CD4-positive, alpha-beta memory T cell (primary cell): ENCODE measurements at regions not wholly inside any gene's neighbourhood (a gene's known extent, or its start where the extent isn't known, plus 50 kb on each side); places are given as distances from the start of the nearest gene placed in this dataset.

Experiments used
- CTCF ChIA-PET: fragments of 350-600 bp; sonication (Branson Sonifier 250); formaldehyde crosslinking; loops from one replicate; lab custom pipeline; 2021; ENCODE audit warnings: inconsistent platforms; ENCODE audit not compliant: partially characterized antibody; lab: Charles Lee
- POLR2A ChIA-PET: fragments of 350-600 bp; sonication (Branson Sonifier 250); formaldehyde crosslinking; loops from one replicate; lab custom pipeline; 2021; ENCODE audit not compliant: partially characterized antibody; lab: Charles Lee
- DNase-seq, 5 donors: peaks; one replicate each; pipeline versions ENCODE4 v3.0.0 to v3.0.0-alpha.2; 2020 to 2022; ENCODE audit warnings: mixed read lengths in 1 of 5
- H3K27ac ChIP-seq: one replicate; pipeline ENCODE4 v1.7.0; 2013; ENCODE audit warnings: low read depth, low read length
- H3K27me3 ChIP-seq: 2 replicates; pipeline ENCODE4 v1.7.0; 2013; ENCODE audit warnings: mild to moderate bottlenecking, low read length, moderate library complexity; ENCODE audit not compliant: insufficient read depth
- H3K36me3 ChIP-seq: 2 replicates; pipeline ENCODE4 v1.7.0; 2013; ENCODE audit warnings: mild to moderate bottlenecking, low read length, moderate library complexity; ENCODE audit not compliant: insufficient read depth
- H3K4me1 ChIP-seq: 2 replicates; pipeline ENCODE4 v1.7.0; 2013; ENCODE audit warnings: mild to moderate bottlenecking, low read length, moderate library complexity; ENCODE audit not compliant: insufficient read depth
- H3K4me3 ChIP-seq, 2 donors: one replicate each; pipeline ENCODE4 v1.7.0; 2013; ENCODE audit warnings: low read length in 2 of 2, mild to moderate bottlenecking in 1 of 2
- H3K9me3 ChIP-seq, 2 donors: one replicate each; pipeline ENCODE4 v1.7.0; 2013; ENCODE audit warnings: low read length in 2 of 2, control low read depth in 1 of 2; ENCODE audit not compliant: control insufficient read depth in 1 of 2
- H3K27ac Mint-ChIP-seq, 7 donors: one replicate each; pipeline ENCODE4 v1.8.0; 2020 to 2021; ENCODE audit warnings: mixed read lengths in 7 of 7, mild to moderate bottlenecking in 6 of 7, inconsistent platforms in 3 of 7, moderate library complexity in 3 of 7
- H3K27me3 Mint-ChIP-seq, 2 donors: one replicate each; pipeline ENCODE4 v1.8.0; 2020 to 2021; ENCODE audit warnings: mixed read lengths in 2 of 2
- H3K36me3 Mint-ChIP-seq, 2 donors: one replicate each; pipeline ENCODE4 v1.8.0; 2020 to 2021; ENCODE audit warnings: mixed read lengths in 2 of 2, inconsistent platforms in 1 of 2, mild to moderate bottlenecking in 1 of 2
- H3K4me1 Mint-ChIP-seq, 4 donors: one replicate each; pipeline ENCODE4 v1.8.0; 2020 to 2021; ENCODE audit warnings: mixed read lengths in 4 of 4, mild to moderate bottlenecking in 1 of 4
- H3K4me3 Mint-ChIP-seq, 8 donors: one replicate each; pipeline ENCODE4 v1.8.0; 2020 to 2021; ENCODE audit warnings: mixed read lengths in 8 of 8, mild to moderate bottlenecking in 7 of 8, moderate library complexity in 6 of 8, inconsistent platforms in 3 of 8
- H3K9me3 Mint-ChIP-seq, 8 donors: one replicate each; pipeline ENCODE4 v1.8.0; 2020 to 2021; ENCODE audit warnings: mixed read lengths in 8 of 8, mild to moderate bottlenecking in 5 of 8, inconsistent platforms in 3 of 8, moderate library complexity in 1 of 8
- intact Hi-C: fragments of 100-400 bp; cut with micrococcal nuclease; formaldehyde crosslinking; loops from one replicate; pipeline ENCODE4 v1.15.1; 2023

DNA sequence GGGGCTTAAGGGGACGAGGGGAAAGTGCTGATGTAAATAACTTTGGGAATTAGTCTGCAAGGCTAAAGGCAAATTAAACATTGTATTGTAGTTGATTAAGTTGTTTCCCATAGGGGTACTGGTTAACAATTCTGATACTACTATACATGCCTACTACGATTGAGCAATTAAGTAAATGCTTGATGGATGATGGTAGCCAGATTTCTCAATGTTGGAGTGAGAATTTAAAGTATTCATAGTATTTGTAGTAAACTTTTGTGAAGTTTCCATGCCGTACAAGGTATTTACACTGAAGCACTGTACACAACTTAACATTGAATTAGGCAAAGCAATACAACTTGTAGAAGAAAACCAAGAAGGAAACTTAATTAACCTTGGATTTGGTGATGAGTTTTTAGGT, 852.3 kb downstream of the QKI start:
- Mint-ChIP-seq H3K27ac (no peak overlapping the region), H3K4me1 (no peaks in the 10 kb centered on the region), H3K4me3 (no peak overlapping the region), H3K9me3 (peaks cover 0 to 11% (median under 1%) of the 10 kb centered on the region in 8 donors), H3K27me3 (no peaks in the 10 kb centered on the region), H3K36me3 (no peaks in the 10 kb centered on the region)
- DNase-seq, result no peak
- CTCF ChIA-PET, result no interaction called here
- intact Hi-C loops, result no loop called here
- Histone ChIP-seq H3K4me1 (no peaks in the 10 kb centered on the region), H3K9me3 (no peaks in the 10 kb centered on the region), H3K4me3 (no peak overlapping the region), H3K27me3 (no peaks in the 10 kb centered on the region), H3K36me3 (no peaks in the 10 kb centered on the region), H3K27ac (no peak overlapping the region)
- POLR2A ChIA-PET, result no interaction called here

DNA sequence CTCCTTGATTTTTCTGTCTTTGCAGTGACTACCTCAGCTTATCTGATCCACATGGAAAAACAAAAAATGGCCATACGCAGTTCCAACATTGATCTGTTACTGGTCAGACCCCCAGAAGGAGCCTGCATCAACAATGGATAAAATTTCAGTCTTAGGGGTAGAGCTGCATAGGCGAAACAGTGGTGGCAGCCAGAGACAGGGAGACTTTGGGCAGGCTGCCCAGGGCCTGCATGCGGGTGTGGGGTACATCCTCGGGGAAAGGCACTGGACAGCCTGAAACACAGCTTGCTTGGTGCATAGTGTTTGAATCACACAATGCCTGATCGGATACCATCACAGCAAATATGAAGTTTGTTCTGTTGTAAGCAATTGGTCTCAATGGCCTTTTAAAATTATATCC, 847.8 kb downstream of the QKI start:
- H3K36me3 ChIP-seq, result no peaks in the 10 kb centered on the region
- H3K36me3 Mint-ChIP-seq, result no peaks in the 10 kb centered on the region
- H3K4me3 Mint-ChIP-seq, result no peak overlapping the region
- no peaks in the 10 kb centered on the region for H3K4me1 ChIP-seq
- ChIA-PET CTCF (no interaction called here), POLR2A (no interaction called here)
- H3K27me3 ChIP-seq, result no peaks in the 10 kb centered on the region
- H3K4me3 ChIP-seq, result no peak overlapping the region
- no peak overlapping the region for H3K27ac ChIP-seq
- no peak overlapping the region for H3K27ac Mint-ChIP-seq
- intact Hi-C loops, result no loop called here
- H3K9me3 Mint-ChIP-seq, result peaks cover 0 to 3% (median 0%) of the 10 kb centered on the region in 8 donors
- H3K27me3 Mint-ChIP-seq, result no peaks in the 10 kb centered on the region
- H3K4me1 Mint-ChIP-seq, result no peaks in the 10 kb centered on the region
- no peak for DNase-seq
- no peaks in the 10 kb centered on the region for H3K9me3 ChIP-seq

DNA sequence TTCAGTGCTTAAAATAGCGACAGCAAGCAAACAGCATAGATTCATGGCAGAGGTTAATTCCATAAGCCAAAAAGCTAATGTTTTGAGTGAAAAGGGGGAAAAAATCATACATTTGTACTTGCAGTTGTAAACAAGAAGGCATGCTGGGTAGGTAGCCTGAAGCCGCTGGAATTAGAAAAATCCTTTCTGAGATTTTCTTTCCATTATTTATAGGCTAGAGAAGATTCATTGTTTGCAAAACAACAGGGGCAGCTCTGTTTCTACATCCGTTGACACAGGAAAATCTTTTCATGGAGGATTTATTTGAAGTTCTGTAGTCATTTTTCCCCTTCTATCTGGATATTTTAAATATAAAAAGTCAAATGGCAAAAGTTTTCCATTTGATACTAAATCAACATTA, 843.9 kb downstream of the QKI start:
- H3K27me3 Mint-ChIP-seq, result no peaks in the 10 kb centered on the region
- intact Hi-C loops, result no loop called here
- H3K4me1 Mint-ChIP-seq, result no peaks in the 10 kb centered on the region
- H3K27ac Mint-ChIP-seq, result no peak overlapping the region
- H3K36me3 Mint-ChIP-seq, result no peaks in the 10 kb centered on the region
- Histone ChIP-seq H3K27me3 (no peaks in the 10 kb centered on the region), H3K36me3 (no peaks in the 10 kb centered on the region), H3K4me3 (no peak overlapping the region), H3K4me1 (no peaks in the 10 kb centered on the region), H3K9me3 (no peaks in the 10 kb centered on the region), H3K27ac (no peak overlapping the region)
- H3K9me3 Mint-ChIP-seq, result peaks cover 0 to 2% (median 0%) of the 10 kb centered on the region in 8 donors
- DNase-seq, result no peak
- ChIA-PET CTCF (no interaction called here), POLR2A (no interaction called here)
- no peak overlapping the region for H3K4me3 Mint-ChIP-seq

DNA sequence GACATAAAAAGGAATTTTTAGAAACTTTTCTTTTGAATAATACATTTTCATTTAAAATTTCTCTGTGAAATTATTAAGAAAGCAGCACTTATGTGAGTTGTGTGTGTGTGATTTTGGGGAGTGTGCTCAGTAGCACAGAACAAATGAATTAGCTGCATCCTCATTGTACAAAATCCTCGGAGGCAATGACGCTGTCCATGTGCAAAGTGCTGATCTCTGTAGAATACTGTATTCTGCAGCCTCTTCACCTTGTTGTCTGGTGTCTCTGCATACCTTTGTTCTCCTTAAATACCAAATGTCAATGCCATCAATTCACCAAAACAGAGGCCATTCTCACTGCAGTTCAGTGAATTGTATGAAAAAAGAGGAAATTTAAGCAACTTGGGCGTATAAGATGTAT, 838.4 kb downstream of the QKI start:
- H3K4me1 ChIP-seq, result no peaks in the 10 kb centered on the region
- Mint-ChIP-seq H3K36me3 (no peaks in the 10 kb centered on the region), H3K4me1 (no peaks in the 10 kb centered on the region), H3K4me3 (no peak overlapping the region), H3K27ac (no peak overlapping the region), H3K27me3 (no peaks in the 10 kb centered on the region), H3K9me3 (peaks cover 0 to 2% (median 0%) of the 10 kb centered on the region in 8 donors)
- H3K27ac ChIP-seq, result no peak overlapping the region
- H3K4me3 ChIP-seq, result no peak overlapping the region
- intact Hi-C loops, result no loop called here
- POLR2A ChIA-PET, result no interaction called here
- CTCF ChIA-PET, result no interaction called here
- no peaks in the 10 kb centered on the region for H3K27me3 ChIP-seq
- H3K36me3 ChIP-seq, result no peaks in the 10 kb centered on the region
- DNase-seq, result no peak
- H3K9me3 ChIP-seq, result no peaks in the 10 kb centered on the region

DNA sequence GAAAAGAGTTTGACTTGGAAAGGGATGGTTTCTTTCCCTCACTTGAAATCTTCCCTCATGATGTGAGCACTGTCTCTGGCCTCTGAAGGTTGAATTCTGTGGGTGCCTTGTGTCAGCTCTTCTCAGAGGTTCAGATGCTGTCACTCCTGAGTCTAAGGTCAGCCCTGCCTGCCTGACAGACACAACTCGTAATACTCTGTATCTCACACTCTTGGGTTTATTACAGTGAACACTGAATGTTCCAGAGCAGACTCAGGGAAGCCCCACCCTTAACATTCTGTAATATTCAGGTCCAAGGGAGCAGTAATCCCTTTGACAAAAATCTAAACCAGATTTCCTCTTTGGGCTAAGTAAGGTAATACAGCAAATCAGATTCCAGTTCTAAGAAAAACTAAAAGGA, 837.8 kb downstream of the QKI start:
- Mint-ChIP-seq H3K4me1 (no peaks in the 10 kb centered on the region), H3K27me3 (no peaks in the 10 kb centered on the region), H3K27ac (no peak overlapping the region), H3K9me3 (peaks cover 0 to 2% (median 0%) of the 10 kb centered on the region in 8 donors), H3K36me3 (no peaks in the 10 kb centered on the region), H3K4me3 (peak overlapping the region in 1 of 8 donors; percentile 2)
- Histone ChIP-seq H3K4me1 (no peaks in the 10 kb centered on the region), H3K9me3 (no peaks in the 10 kb centered on the region), H3K27me3 (no peaks in the 10 kb centered on the region), H3K36me3 (no peaks in the 10 kb centered on the region), H3K4me3 (no peak overlapping the region), H3K27ac (no peak overlapping the region)
- ChIA-PET CTCF (no interaction called here), POLR2A (no interaction called here)
- intact Hi-C loops, result no loop called here
- no peak for DNase-seq

DNA sequence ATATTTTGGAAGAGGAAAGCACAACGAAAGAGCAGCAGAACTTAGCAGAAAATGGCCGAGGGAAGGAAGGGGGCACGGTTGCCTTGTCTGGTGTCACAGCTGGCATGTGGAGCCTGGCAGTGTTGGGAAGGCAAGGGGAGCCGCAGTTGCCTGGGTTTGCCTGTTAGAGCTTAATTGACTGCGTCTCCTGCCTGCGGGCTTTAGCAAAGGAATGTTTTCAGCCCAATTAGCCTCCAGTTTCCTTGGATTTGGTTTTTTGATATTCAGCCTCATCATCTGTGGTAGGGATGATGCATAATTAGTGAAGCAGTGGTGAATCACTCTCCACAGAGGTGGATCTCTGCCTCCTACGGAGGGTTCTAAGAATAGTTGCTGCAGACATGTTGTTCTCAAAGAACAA, 832.6 kb downstream of the QKI start:
- intact Hi-C loops, result no loop called here

DNA sequence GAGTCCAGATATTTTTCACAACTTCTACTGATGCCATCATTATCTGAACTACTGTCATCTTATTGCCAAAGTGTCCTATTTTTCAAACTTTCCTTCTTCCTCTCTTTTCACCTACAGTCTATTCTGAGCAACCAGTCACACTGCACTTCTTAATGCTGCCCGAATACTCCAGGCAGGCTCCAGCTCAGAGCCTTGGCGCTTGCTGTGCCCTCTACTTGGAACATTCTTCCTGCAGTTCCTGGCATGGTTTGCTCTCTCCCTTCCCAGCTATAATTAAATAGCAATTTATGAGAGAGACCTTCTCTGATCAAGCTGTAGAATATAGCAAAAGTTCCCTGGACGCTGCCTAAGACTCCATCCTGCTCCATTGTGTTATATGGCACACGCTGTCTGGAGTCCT, 831.6 kb downstream of the QKI start:
- Histone ChIP-seq H3K27me3 (no peaks in the 10 kb centered on the region), H3K36me3 (no peaks in the 10 kb centered on the region), H3K27ac (no peak overlapping the region), H3K4me3 (no peak overlapping the region), H3K9me3 (no peaks in the 10 kb centered on the region), H3K4me1 (no peaks in the 10 kb centered on the region)
- no peaks in the 10 kb centered on the region for H3K36me3 Mint-ChIP-seq
- H3K4me1 Mint-ChIP-seq, result no peaks in the 10 kb centered on the region
- CTCF ChIA-PET, result no interaction called here
- intact Hi-C loops, result no loop called here
- no peak for DNase-seq
- no peak overlapping the region for H3K4me3 Mint-ChIP-seq
- POLR2A ChIA-PET, result no interaction called here
- H3K9me3 Mint-ChIP-seq, result peaks cover 0 to 2% (median 0%) of the 10 kb centered on the region in 8 donors
- no peaks in the 10 kb centered on the region for H3K27me3 Mint-ChIP-seq
- no peak overlapping the region for H3K27ac Mint-ChIP-seq

More for the DNA sequence above, 832.6 kb downstream of the QKI start:
- no peak overlapping the region for H3K4me3 Mint-ChIP-seq
- H3K4me1 ChIP-seq, result no peaks in the 10 kb centered on the region
- ChIA-PET CTCF (no interaction called here), POLR2A (no interaction called here)
- no peaks in the 10 kb centered on the region for H3K36me3 ChIP-seq
- no peaks in the 10 kb centered on the region for H3K27me3 Mint-ChIP-seq
- H3K4me1 Mint-ChIP-seq, result no peaks in the 10 kb centered on the region
- no peak overlapping the region for H3K4me3 ChIP-seq
- H3K27ac Mint-ChIP-seq, result no peak overlapping the region
- H3K9me3 Mint-ChIP-seq, result peaks cover 0 to 2% (median 0%) of the 10 kb centered on the region in 8 donors
- DNase-seq, result no peak
- no peak overlapping the region for H3K27ac ChIP-seq
- H3K27me3 ChIP-seq, result no peaks in the 10 kb centered on the region
- H3K36me3 Mint-ChIP-seq, result no peaks in the 10 kb centered on the region
- H3K9me3 ChIP-seq, result no peaks in the 10 kb centered on the region

DNA sequence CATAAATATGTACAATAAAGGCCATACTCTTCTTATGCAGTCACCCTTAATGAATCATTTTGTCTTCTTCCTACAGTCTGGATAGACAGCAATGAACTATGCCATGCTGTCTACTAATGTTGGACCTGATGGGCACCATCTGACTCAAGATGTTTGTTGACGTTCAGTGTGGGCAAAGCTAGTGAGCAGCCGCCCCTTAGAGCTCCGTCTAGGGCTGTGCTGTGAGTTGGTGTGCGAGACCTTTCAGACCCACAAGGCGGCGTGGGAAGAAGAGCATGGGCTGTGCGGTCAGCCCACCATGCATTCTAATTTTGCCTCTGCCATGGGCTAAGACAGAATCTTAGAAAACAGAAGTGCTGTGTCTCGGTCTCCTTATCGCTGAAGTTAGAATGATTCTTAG, 829.4 kb downstream of the QKI start:
- no peak overlapping the region for H3K4me3 ChIP-seq
- Mint-ChIP-seq H3K27ac (peak overlapping the region in 1 of 7 donors; percentile 78), H3K27me3 (peaks cover 0 to 1% of the 10 kb centered on the region in 2 donors), H3K4me3 (no peak overlapping the region), H3K9me3 (peaks cover 0 to 2% (median 0%) of the 10 kb centered on the region in 8 donors), H3K36me3 (no peaks in the 10 kb centered on the region), H3K4me1 (no peaks in the 10 kb centered on the region)
- no peaks in the 10 kb centered on the region for H3K36me3 ChIP-seq
- intact Hi-C loops, result no loop called here
- no peaks in the 10 kb centered on the region for H3K9me3 ChIP-seq
- POLR2A ChIA-PET, result no interaction called here
- no peak for DNase-seq
- CTCF ChIA-PET, result no interaction called here
- no peaks in the 10 kb centered on the region for H3K27me3 ChIP-seq
- H3K27ac ChIP-seq, result no peak overlapping the region
- H3K4me1 ChIP-seq, result no peaks in the 10 kb centered on the region
